HG03159 (cell line): ENCODE measurements at regions not wholly inside any gene's neighbourhood (a gene's known extent, or its start where the extent isn't known, plus 50 kb on each side); places are given as distances from the start of the nearest gene placed in this dataset.
"Not testable (repeated sequence)": the region's sequence is repeated elsewhere in the genome, so short reads cannot be mapped to it uniquely, and the experiment has no call there.

Experiments used
- ATAC-seq: cut with Tn5 transposase; IDR thresholded peaks from one replicate; pipeline ENCODE4 v1.9.1; 2021; ENCODE audit warnings: mild to moderate bottlenecking, moderate library complexity; ENCODE audit not compliant: unreplicated experiment

DNA sequence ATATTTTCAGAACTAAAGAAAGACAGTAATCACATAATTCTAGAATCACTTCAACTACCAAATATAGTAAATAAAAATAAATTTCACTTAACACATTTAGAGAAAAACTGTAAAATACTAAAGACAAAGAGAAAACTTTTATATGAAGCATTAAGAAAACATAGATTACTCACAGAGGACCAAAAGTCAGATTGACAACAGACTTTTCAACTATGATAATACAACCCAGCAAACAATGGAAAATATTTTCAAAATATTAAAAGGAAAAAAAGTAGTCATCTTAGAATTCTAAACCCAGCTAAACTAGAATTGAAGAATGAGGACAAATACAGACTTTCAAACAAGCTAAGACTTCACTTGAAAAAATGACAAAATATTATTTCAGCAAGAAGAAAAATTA is 164.8 kb upstream of the ARID1B start:
- no peak for ATAC-seq

GRCh38 chr6:156602066-156602385 is 175.2 kb upstream of the ARID1B start:
- no peak for ATAC-seq

DNA sequence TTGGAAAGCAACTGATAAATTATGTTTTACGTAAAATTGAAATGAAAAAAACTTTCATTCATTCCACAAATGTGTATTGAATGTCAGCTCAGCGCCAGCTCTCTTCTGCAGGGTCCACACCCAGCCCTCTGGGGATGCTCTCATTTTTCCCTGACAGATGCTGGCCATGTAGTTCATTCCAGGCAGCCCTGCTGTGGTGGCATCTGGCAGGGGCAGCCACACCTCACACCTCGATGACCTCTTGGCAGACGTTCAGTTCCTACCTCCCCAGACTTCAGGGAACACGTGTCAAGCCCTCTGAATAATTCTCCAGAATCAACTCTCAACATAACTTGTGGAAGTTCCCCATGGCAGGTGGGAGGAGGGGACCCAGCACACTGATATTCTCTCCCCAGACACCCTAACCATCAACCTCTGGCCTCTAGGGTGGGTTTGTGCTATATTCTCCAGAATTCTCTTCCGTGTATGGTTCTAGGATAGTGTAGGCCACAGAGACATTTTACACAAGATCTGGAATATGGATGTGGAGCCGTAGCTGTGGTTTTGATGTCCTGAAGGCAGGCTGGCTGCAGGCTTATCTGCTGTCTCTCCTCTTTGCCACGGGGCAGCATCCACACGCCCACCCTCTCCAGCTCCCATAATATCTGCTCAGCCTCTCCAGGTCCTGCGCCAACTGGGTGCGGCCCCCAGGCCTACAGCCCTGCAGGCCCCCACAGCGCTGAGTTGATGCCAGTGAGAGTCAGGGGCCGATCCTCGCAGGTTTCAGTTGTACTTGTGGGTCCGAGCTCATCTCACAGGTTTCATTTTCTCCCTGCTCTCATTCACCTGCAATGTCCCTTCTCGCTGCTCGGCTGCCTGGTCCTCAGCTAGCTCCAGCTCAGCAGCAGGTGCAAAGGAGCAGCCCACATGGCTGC is 175.8 kb upstream of the ARID1B start:
- no peak for ATAC-seq

DNA sequence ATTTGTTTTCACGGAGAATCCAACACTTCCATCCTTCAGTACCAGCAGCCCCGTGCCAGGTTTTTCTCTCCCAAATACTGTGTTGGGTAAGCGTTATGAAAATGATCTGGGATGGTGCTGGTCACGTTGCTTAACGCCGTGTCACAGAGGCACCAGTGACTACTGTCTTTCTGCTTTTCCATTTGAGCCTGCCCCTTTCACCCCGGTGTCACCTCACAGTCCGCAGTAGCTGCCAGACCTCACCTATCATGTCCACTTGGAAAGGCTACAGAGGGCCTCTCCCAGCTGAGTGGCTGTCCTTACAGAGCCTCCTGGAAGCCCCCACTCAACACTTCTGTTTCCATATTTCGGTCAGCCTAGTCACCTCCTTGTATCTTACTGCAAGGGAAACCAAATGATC is 176.5 kb upstream of the ARID1B start:
- ATAC-seq: no peak

DNA sequence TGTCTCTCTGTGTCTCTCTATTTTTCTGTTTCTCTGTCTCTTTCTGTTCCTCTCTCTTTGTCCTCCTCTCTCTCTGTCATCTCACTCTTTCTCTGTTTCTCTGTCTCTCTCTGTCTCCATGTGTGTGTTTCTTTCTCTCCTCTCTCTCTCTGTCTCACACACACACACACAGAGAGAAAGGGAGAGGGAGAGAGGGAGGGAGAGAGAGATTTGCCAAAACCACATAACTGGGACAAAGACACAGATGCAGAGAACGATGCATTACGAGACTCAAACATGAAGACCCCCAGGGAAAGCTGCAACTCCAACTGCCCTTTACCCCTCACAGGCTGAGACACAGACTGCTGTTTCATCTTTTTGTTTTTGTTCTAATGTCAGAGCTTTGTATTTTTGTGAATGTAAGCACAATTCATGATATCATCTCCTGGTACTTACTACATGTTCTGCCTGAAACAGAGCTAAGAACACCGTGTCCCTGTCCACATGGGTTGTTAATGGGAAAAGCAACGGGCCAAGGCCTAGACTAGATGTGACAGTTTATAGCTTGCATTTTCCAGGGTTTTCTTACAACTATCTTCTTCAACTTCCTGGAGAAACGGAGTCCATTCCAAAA is 177.1 kb upstream of the ARID1B start:
- ATAC-seq: no peak

DNA sequence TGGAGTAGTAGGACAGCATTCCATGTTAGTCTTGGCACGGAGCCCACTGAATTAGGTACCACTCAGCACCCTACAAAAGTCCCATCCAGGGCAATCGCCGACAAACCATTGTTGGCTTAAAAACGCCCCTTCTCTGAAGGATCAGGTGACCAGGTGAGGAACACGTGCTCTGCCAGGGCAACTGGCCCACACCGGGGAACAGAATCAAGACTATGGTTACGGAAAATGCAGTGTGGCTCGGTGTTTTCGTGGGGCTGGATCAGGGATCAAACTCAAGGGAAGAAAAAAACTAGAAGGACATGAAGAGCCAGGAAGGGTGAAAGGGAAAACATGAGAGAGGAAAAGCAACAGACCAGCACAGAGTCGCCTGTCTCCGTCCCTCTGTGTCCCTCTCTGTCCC is 177.8 kb upstream of the ARID1B start:
- no peak for ATAC-seq

DNA sequence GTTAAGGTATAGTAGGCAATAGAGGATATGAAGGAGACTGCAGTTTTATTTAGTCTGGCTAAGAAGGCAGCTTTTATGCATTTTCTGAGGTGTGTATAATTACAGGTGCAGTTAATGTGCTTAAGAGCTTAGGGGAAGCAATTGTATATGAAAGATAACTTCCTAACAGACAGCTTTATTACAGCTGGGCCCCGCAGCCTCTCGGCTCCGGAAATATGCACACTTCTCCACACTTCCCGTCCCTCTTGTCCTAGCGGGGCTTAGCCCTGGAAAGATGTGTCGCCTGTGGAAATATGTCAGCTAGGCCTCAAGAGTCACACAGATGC is 178.4 kb upstream of the ARID1B start:
- ATAC-seq: no peak

DNA sequence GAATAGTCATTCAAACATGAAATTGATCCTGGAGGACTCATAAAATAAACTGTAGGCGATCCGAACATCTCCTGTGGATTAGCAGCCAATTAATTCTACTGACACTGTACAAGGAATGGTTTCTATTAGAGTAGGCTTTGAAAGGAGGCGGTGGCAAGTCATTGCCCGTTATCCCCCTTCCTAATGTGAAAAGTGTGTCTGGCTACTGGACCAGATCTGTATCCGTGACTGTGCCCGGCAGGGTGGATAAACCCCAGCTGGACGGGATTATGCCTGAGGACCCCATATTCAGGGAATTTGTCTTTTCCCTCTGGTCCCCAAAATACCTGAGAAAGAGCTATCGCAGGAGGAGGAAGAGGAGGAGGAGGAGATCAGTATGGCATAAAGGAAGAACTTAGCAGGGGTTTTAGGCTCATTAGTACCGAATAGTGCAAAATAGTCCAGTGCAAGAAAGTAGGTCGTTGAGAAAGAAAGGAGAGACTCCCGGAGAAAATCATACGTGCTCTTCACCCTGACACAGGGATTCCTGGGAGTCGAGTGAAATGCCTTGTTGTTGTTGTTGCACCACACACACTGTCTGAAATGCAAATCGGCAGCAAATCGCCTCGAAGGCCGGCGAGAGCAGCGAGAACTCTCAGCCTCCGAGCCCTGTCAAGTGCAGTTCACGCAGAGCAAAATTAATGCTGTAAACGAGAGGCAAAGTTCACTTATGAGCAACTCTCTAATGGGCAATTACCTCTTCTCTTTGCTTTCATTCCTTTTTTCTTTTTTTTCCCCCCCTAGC is 178.9 kb upstream of the ARID1B start:
- no peak for ATAC-seq

GRCh38 chr6:156597095-156597494 is 180.1 kb upstream of the ARID1B start:
- ATAC-seq: no peak

GRCh38 chr6:156595476-156595875 is 181.7 kb upstream of the ARID1B start:
- ATAC-seq: no peak

DNA sequence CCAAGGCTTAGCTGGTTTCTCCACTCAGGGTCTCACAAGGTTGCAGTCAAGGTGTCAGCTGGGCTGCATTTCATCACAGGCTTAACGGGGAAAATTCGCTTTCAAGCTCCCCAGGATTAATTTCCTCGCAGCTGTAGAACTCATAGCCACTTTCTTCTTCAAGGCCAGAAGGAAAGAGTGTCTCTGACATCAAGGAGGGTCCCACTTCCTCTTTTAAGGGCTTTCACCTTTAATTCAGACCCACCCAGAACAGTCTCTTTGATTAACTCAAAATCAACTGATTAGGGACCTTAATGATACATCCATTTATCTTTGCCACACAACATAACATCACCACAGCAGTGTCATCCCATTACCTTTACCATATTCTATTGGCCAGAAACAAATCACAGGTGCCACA is 183.3 kb upstream of the ARID1B start:
- ATAC-seq: no peak

DNA sequence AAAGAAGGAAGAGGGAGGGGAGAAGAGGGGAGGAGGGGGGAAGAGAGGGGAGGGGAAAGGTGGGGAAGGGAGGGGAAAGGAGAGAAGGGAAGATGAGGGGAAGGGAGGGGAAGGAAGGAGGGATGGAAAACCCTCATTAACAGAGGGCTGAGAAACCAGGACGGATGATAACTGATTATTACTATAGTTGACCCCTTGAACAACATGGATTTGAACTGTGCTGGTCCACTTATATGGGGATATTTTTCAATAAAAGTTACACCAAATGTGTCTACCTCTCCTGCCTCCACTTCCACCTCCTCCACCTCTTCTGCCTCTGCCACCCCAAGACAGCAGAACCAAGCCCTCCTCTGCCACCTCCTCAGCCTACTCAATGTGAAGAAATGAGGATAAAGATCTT is 184.1 kb upstream of the ARID1B start:
- ATAC-seq: no peak

DNA sequence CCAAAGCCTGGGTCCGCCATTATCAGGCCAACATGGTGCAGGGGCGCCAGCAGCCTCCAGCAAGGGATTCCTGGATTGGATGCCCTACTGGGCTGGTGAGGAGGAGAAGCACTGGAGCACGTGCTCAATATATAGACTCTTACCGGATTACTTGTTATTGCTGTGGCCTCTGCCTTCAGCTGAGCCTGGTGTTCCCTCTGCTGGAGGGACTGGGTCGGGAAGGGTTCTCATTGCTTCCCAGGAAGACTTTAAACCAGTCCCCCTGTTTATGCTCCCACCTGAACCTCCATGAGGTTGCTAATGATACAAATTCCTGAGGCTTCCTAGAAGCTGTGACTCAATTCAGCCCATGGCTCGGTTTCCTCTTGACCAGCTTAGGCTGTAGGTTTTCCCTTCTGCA is 186.7 kb upstream of the ARID1B start:
- ATAC-seq: no peak

- ATAC-seq: no peak
These were observed 187.9 kb upstream of the ARID1B start for GRCh38 chr6:156589281-156589680.

GRCh38 chr6:156587751-156588301 is 189.4 kb upstream of the ARID1B start:
- no peak for ATAC-seq

GRCh38 chr6:156587071-156587470 is 190.1 kb upstream of the ARID1B start:
- no peak for ATAC-seq

DNA sequence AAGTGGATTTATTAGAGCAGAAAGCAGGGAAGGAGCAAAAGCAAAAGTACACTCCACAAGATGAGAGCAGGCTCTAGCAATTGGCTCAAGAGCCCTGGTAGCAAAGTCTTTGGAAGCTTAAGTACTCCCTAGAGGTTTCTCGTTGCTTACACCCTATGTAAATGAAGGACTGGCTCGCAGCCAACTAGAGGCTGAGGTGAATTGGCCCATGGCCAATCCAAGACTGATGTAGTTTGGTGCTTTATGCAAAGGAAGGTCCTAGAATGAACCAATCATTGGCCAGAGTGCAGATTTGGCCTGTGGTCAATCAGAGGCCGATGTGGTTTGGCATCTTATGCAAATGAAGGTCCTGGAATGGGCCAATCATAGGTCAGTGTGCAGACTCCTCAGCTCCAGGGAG is 191.3 kb upstream of the ARID1B start:
- ATAC-seq: no peak

DNA sequence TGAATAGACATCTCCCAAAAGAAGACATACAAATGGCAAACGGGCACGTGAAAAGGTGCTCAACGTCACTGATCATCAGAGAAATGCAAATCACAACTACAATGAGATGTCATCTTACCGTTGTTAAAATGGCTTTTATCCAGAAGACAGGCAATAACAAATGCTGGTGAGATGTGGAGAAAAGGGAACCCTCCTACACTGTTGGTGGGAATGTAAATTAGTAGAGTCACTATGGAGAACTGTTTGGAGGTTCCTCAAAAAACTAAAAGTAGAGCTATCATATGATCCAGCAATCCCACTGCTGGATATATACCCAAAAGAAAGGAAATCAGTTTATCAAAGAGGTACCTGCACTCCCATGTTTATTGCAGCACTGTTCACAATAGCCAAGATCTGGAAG is 193.1 kb upstream of the ARID1B start:
- ATAC-seq: not testable (repeated sequence)

DNA sequence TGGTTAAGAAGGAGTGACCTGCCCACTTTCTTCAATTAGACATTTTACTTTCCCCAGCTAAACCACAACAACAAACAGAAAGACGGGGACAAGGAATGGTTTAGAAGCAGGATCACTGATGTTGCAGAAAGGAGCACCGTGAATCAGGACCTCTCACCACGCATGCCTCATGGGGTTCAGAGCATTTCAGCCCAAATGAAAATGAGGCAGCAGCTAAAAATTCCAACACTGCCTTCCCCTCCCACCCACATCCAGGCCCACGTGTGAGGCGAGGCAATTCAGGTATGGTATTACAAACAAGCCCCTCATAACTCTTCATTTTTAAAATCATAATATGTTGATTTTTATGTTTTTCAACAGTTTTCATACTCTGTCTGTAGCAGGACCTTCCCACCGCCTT is 194.1 kb upstream of the ARID1B start:
- ATAC-seq: no peak

- ATAC-seq: no peak
These were observed 194.6 kb upstream of the ARID1B start for GRCh38 chr6:156582509-156582992.

- no peak for ATAC-seq
These were observed 197.6 kb upstream of the ARID1B start for GRCh38 chr6:156579564-156579963.

DNA sequence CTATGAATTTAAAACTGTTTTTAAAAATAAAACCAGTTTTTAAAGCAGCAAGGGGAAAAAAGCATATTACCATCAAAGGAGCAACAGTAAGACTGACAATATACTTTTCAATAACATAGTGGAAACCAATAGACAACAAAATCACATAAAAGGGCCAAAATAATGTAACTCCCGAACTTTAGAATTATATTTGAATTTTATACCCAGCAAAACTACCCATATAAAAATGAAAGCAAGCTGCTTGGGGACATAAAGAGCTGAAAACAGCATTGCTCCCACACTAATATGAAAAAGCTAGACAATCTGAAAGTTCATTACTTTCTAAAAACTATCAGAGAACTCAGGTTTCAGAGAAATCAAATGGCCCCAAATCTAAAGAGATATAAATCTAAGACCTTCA is 199.4 kb upstream of the ARID1B start:
- no peak for ATAC-seq
